ENCODE measurements at regions not wholly inside any gene's neighbourhood (a gene's known extent, or its start where the extent isn't known, plus 50 kb on each side); places are given as distances from the start of the nearest gene placed in this dataset.

- TF ChIP-seq CTCF (IDR thresholded peaks at IDR 0.05), result no peak
- no peak for TF ChIP-seq POLR2AphosphoS5 (IDR thresholded peaks at IDR 0.05)
- TF ChIP-seq POLR2A (IDR thresholded peaks at IDR 0.05), result no peak
These were observed 64.5 kb upstream of the MED4 start for GRCh38 chr13:48159401-48159800.

Measured in prostate gland (tissue), 2 donors.